HepG2 (cell line): ENCODE measurements at regions not wholly inside any gene's neighbourhood (a gene's known extent, or its start where the extent isn't known, plus 50 kb on each side); places are given as distances from the start of the nearest gene placed in this dataset.

Experiments used
- ATAC-seq: fragments of 200-7000 bp; cut with Tn5 transposase; 3 replicates; pipeline ENCODE4 v1.9.1; 2020; ENCODE audit warnings: mild to moderate bottlenecking, moderate library complexity
- BruUV-seq: library from RNA; stranded (reverse); fragments of 400-500 nt; replicated peaks from 2 replicates; lab custom pipeline; 2021; lab: Mats Ljungman, UMichigan
- CTCF ChIA-PET: fragments of 300-600 bp; formaldehyde crosslinking; extraction: SDS; loops from one replicate; lab custom pipeline; 2021; ENCODE audit warnings: low total read pairs, inconsistent platforms, low intra/inter-chr PET ratio; lab: Yijun Ruan, JAX
- POLR2A ChIA-PET: fragments of 350-600 bp; sonication (Branson Sonifier 250); formaldehyde crosslinking; loops from one replicate; lab custom pipeline; 2020; ENCODE audit warnings: antibody characterized with exemption, inconsistent platforms; lab: Yijun Ruan, JAX
- DNase-seq: peaks from one replicate; pipeline ENCODE4 v3.0.0-alpha.2; 2015; ENCODE audit warnings: low spot score
- FAIRE-seq: peaks from 3 replicates; lab custom pipeline; 2011; peaks lifted over from hg19 to GRCh38; lab: Jason Lieb, UNC
- H2AFZ ChIP-seq: one replicate; pipeline ENCODE4 v1.6.1; 2011; ENCODE audit warnings: low read length, inconsistent platforms
- H3K27ac ChIP-seq: fragments of 300-600 bp; 3 replicates; pipeline ENCODE4 v1.8.0; 2011; ENCODE audit warnings: mixed run types, mild to moderate bottlenecking, mixed read lengths, low read length, inconsistent platforms; ENCODE audit not compliant: insufficient read depth; ENCODE audit errors: extremely low read length
- H3K27me3 ChIP-seq, 2 experiments: fragments of 200-600 bp in 1 of 2; 2 replicates in 1 of 2; 3 replicates in 1 of 2; pipeline versions ENCODE4 v1.6.0 to v1.8.0; 2011; ENCODE audit warnings: low read length in 2 of 2, mild to moderate bottlenecking in 2 of 2, moderate library complexity in 2 of 2, inconsistent platforms in 1 of 2; ENCODE audit not compliant: insufficient read depth in 2 of 2, control insufficient read depth in 1 of 2
- H3K36me3 ChIP-seq, 2 experiments: fragments of 200-600 bp in 1 of 2; replicated peaks in 1 of 2; 2 replicates in 1 of 2; 3 replicates in 1 of 2; pipeline versions ENCODE4 v1.5.1 to v1.8.0; 2011; ENCODE audit warnings: low read length in 2 of 2, inconsistent platforms in 1 of 2; ENCODE audit not compliant: insufficient read depth in 2 of 2, control insufficient read depth in 1 of 2
- H3K4me1 ChIP-seq: 2 replicates; pipeline ENCODE4 v1.5.1; 2012; ENCODE audit warnings: low read length, inconsistent platforms; ENCODE audit not compliant: insufficient read depth
- H3K4me2 ChIP-seq: 2 replicates; pipeline ENCODE4 v1.6.0; 2011; ENCODE audit warnings: low read depth, low read length, inconsistent platforms
- H3K4me3 ChIP-seq, 3 experiments: fragments of 200-600 bp in 1 of 3; sonication (generic), shearing (Covaris generic) in 1 of 3; replicated peaks in 1 of 3; 2 replicates each; pipeline ENCODE4 v1.5.1; 2011 to 2016; ENCODE audit warnings: low read length in 3 of 3, inconsistent platforms in 2 of 3, low read depth in 2 of 3, mild to moderate bottlenecking in 2 of 3, control low read depth in 1 of 3, mixed read lengths in 1 of 3; ENCODE audit not compliant: insufficient read depth in 1 of 3
- H3K79me2 ChIP-seq: one replicate; pipeline ENCODE4 v1.6.1; 2011; ENCODE audit warnings: low read length, inconsistent platforms; ENCODE audit not compliant: insufficient read depth
- H3K9ac ChIP-seq: 2 replicates; pipeline ENCODE4 v1.6.0; 2011; ENCODE audit warnings: mild to moderate bottlenecking, low read depth, low read length, inconsistent platforms; ENCODE audit not compliant: insufficient read depth
- H3K9me3 ChIP-seq: 2 replicates; pipeline ENCODE4 v1.5.1; 2012; ENCODE audit warnings: mild to moderate bottlenecking, low read length
- H4K20me1 ChIP-seq: 2 replicates; pipeline ENCODE4 v1.6.0; 2011; ENCODE audit warnings: inconsistent platforms, mild to moderate bottlenecking, low read length, moderate library complexity; ENCODE audit not compliant: insufficient read depth
- ASH2L ChIP-seq: fragments of 300-600, 200-600 bp; sonication (generic); IDR thresholded peaks from 2 replicates; pipeline ENCODE4 v1.7.0; 2017; ENCODE audit warnings: low read depth, mild to moderate bottlenecking, moderate library complexity, mixed read lengths, low read length; ENCODE audit not compliant: insufficient read length
- CHD2 ChIP-seq: IDR thresholded peaks from 2 replicates; pipeline ENCODE4 v1.6.1; 2011; ENCODE audit warnings: low read depth, low read length, improper control_type of control experiment
- ELF3 ChIP-seq: IDR thresholded peaks from 2 replicates; pipeline ENCODE4 v1.6.1; 2016; ENCODE audit warnings: missing genetic modification reagents, missing compliant biosample characterization
- FOXK2 ChIP-seq: fragments of 450-650 bp; IDR thresholded peaks from 2 replicates; pipeline ENCODE4 v1.6.1; 2016
- IRF1 ChIP-seq: sonication (generic); formaldehyde crosslinking; IDR thresholded peaks from 2 replicates; pipeline ENCODE4 v1.4.0; 2020; ENCODE audit warnings: low read depth, mild to moderate bottlenecking, missing genetic modification reagents
- JUN ChIP-seq: sonication (generic); formaldehyde crosslinking; IDR thresholded peaks from 2 replicates; pipeline ENCODE4 v1.4.0; 2020; ENCODE audit warnings: mild to moderate bottlenecking, missing genetic modification reagents
- MZF1 ChIP-seq: sonication (generic); formaldehyde crosslinking; IDR thresholded peaks from 2 replicates; pipeline ENCODE4 v1.8.1; 2023; ENCODE audit warnings: mild to moderate bottlenecking, missing genetic modification reagents, borderline replicate concordance
- NFE2L1 ChIP-seq: sonication (generic); formaldehyde crosslinking; IDR thresholded peaks from 2 replicates; pipeline ENCODE4 v1.4.0; 2020; ENCODE audit warnings: missing genetic modification reagents, mild to moderate bottlenecking, borderline replicate concordance
- PAX8 ChIP-seq: sonication (generic); formaldehyde crosslinking; IDR thresholded peaks from 2 replicates; pipeline ENCODE4 v1.8.0; 2022; ENCODE audit warnings: mild to moderate bottlenecking, missing genetic modification reagents, borderline replicate concordance
- PPARG ChIP-seq: conservative IDR thresholded peaks from 2 replicates; pipeline ENCODE4 v1.6.1; 2016; ENCODE audit warnings: missing biosample characterization, missing genetic modification reagents
- RXRB ChIP-seq: IDR thresholded peaks from 2 replicates; pipeline ENCODE4 v1.6.1; 2016; ENCODE audit warnings: borderline replicate concordance, missing genetic modification reagents, missing compliant biosample characterization
- ZFP41 ChIP-seq: sonication (generic); formaldehyde crosslinking; IDR thresholded peaks from 2 replicates; pipeline ENCODE4 v1.4.0; 2020; ENCODE audit warnings: mild to moderate bottlenecking, missing genetic modification reagents, borderline replicate concordance
- ZNF382 ChIP-seq: sonication (generic); formaldehyde crosslinking; IDR thresholded peaks from 2 replicates; pipeline ENCODE4 v1.5.0; 2020; ENCODE audit warnings: missing genetic modification reagents, mild to moderate bottlenecking, borderline replicate concordance
- ZNF589 ChIP-seq: sonication (generic); formaldehyde crosslinking; conservative IDR thresholded peaks from 2 replicates; pipeline ENCODE4 v1.8.0; 2022; ENCODE audit warnings: mild to moderate bottlenecking, moderate library complexity, missing genetic modification reagents
- ZNF768 ChIP-seq: sonication (generic); formaldehyde crosslinking; IDR thresholded peaks from 2 replicates; pipeline ENCODE4 v1.4.0; 2020; ENCODE audit warnings: missing genetic modification reagents
- WGBS: methylation state at CpG from one replicate; pipeline ENCODE4 v1.1.6; 2017; ENCODE audit warnings: low lambda C conversion rate; 5-methylcytosine and 5-hydroxymethylcytosine counted together
- in situ Hi-C: cut with HindIII; loops from 2 replicates; pipeline ENCODE4 v1.10.0; 2017; ENCODE audit warnings: low pct_unique_long_range_greater_than_20kb; ENCODE audit not compliant: extremely low pct_ligation_motif_present
- intact Hi-C: fragments of 100-400 bp; cut with micrococcal nuclease; formaldehyde crosslinking; loops from one replicate; pipeline ENCODE4 v1.10.0; 2022; ENCODE audit not compliant: unreplicated experiment

- no peak overlapping the region for H3K9ac ChIP-seq
- H4K20me1 ChIP-seq: no peaks in the 10 kb centered on the region
- ChIA-PET POLR2A (no interaction called here), CTCF (no interaction called here)
- H3K4me3 ChIP-seq: no peak overlapping the region
- in situ Hi-C loops: no loop called here
- no TSS peak for BruUV-seq
- no peak overlapping the region for H2AFZ ChIP-seq
- H3K79me2 ChIP-seq: no peaks in the 10 kb centered on the region
- no peak for ATAC-seq
- no peak overlapping the region for H3K27ac ChIP-seq
- H3K36me3 ChIP-seq: no peaks in the 10 kb centered on the region
- no peak for DNase-seq
- no peaks in the 10 kb centered on the region for H3K4me1 ChIP-seq
- no peak overlapping the region for H3K4me2 ChIP-seq
- no peaks in the 10 kb centered on the region for H3K27me3 ChIP-seq
- H3K9me3 ChIP-seq: 0 out of 2 replicates have a peak, but pooled peaks cover 7% of the 10 kb centered on the region
- FAIRE-seq: no peak
- intact Hi-C loops: no loop called here
- no peak for TF ChIP-seq MZF1 (CRISPR knock-in tag)
- no peak for TF ChIP-seq FOXK2
- TF ChIP-seq CHD2: no peak
- no peak for TF ChIP-seq NFE2L1
- no peak for TF ChIP-seq ASH2L
- no peak for TF ChIP-seq ZFP41
- TF ChIP-seq RXRB (CRISPR knock-in tag): no peak
- TF ChIP-seq JUN (CRISPR knock-in tag): no peak
- TF ChIP-seq IRF1 (CRISPR knock-in tag): no peak
- TF ChIP-seq ELF3 (CRISPR knock-in tag): no peak
- TF ChIP-seq ZNF589: no peak
- no peak for TF ChIP-seq PPARG (CRISPR knock-in tag)
- TF ChIP-seq ZNF768 (CRISPR knock-in tag): no peak
- TF ChIP-seq PAX8: no peak
- no peak for TF ChIP-seq ZNF382 (CRISPR knock-in tag)
- TF ChIP-seq, all 625 proteins: peak for 0
- WGBS: 18% methylated on average over 5 of the region's 5 CpGs
Measured at GRCh38 chr5:107112216-107112615, 558.5 kb downstream of the EFNA5 start.
